Epithelial cell of esophagus (primary cell): ENCODE measurements at regions not wholly inside any gene's neighbourhood (a gene's known extent, or its start where the extent isn't known, plus 50 kb on each side); places are given as distances from the start of the nearest gene placed in this dataset.
A peak's percentile ranks its signal among the peaks of the same experiment; 100 is the strongest.

Source experiments
- DNase-seq: peaks from one replicate; pipeline ENCODE4 v3.0.0; 2010; ENCODE audit warnings: low read depth
- H3K4me3 ChIP-seq: 2 replicates; pipeline ENCODE4 v1.5.1; 2011; ENCODE audit warnings: mild to moderate bottlenecking, low read length, control low read depth
- TF ChIP-seq, protein P1 (sequence below): IDR thresholded peaks from 2 replicates; pipeline ENCODE4 v1.5.1; 2011; ENCODE audit warnings: low read depth, mild to moderate bottlenecking, low read length, control low read depth, inconsistent platforms; ENCODE audit not compliant: insufficient read depth; ENCODE audit errors: missing control alignments

DNA sequence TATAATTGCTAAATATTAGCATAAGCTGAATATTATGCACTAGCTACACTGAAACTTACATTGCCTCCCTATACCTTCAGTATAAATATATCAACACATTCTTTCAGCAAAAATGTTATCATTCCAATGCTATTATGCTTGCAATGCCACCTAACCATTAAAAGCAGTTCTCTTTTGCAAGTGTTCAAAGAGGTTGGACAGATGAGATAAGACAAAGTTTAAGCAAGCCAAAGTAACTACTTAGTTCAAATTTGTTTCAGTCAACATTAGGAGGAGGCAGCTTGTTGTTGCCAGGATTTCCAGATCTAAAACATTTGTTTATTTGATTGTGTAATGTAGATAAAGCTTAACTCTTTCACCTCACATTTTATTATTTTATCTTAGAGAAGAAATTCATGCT, 323.9 kb upstream of the FAM241A start:
- TF ChIP-seq, protein P1, sequence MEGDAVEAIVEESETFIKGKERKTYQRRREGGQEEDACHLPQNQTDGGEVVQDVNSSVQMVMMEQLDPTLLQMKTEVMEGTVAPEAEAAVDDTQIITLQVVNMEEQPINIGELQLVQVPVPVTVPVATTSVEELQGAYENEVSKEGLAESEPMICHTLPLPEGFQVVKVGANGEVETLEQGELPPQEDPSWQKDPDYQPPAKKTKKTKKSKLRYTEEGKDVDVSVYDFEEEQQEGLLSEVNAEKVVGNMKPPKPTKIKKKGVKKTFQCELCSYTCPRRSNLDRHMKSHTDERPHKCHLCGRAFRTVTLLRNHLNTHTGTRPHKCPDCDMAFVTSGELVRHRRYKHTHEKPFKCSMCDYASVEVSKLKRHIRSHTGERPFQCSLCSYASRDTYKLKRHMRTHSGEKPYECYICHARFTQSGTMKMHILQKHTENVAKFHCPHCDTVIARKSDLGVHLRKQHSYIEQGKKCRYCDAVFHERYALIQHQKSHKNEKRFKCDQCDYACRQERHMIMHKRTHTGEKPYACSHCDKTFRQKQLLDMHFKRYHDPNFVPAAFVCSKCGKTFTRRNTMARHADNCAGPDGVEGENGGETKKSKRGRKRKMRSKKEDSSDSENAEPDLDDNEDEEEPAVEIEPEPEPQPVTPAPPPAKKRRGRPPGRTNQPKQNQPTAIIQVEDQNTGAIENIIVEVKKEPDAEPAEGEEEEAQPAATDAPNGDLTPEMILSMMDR = no peak

DNA sequence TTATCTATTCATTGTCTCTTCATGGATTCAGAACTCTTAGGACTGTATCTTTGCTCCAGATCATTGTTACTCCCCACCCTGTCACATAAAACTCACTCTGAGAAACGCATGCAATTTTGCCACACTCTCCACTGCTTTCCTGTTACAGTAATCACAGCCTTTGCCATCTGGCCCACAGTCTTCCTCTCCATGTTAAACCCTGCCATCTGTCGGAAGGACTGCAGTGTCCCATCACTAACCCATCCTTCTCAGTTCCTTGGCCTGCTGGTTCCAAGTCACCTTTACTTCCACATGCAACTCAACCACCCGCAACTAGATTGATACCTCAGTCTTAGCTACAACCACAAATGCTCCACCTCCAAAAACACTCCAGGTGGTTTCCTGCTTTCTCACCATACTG, 308.7 kb upstream of the FAM241A start:
- no peak overlapping the region for H3K4me3 ChIP-seq
- TF ChIP-seq, protein P1 = no peak
- no peak for DNase-seq

More for the DNA sequence above, 323.9 kb upstream of the FAM241A start:
- no peak for DNase-seq
- H3K4me3 ChIP-seq = no peak overlapping the region

DNA sequence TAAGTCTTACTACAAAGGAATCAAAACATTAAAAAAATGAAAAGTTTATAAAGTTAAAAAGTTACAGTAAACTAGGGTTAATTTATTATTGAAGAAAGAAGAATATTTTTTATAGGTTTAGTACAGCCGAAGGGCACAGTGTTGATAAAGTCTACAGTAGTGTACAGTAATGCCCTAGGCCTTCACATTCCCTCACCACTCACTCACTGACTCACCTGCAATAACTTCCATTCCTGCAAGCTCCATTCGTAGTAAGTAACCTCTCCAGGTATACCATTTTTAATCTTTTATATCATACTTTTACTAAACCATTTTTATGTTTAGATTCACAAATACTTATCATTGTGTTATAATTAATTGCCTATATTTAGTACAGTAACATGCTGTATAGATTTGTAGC, 307.5 kb upstream of the FAM241A start:
- DNase-seq = peak; percentile 45
- TF ChIP-seq, protein P1 = no peak
- H3K4me3 ChIP-seq = no peak overlapping the region

DNA sequence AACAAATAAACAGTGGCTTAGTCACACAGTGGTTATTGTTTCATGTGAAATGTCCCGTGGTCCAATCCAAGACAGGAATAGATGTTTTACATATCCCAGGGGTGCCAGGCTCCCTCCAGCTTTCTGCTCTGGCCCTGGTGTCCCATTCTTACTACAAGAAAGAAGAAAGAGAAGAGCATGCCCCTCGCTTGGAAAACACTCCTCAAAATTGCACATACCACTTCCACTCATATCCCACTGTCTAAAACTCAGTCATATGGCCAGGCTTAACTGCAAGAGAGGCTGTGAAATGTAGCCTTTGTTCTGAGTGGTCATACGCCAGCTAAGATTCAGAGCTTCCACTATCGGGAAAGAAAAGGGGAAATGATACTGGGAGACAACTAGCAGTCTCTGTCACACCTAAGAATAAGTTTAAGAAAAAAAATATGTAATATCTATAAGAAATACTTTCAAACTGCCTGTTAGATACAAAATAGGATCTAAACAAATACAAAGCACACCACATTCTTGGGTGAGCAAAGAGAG, 306.8 kb upstream of the FAM241A start:
- no peak for DNase-seq
- no peak overlapping the region for H3K4me3 ChIP-seq
- TF ChIP-seq, protein P1 = no peak

DNA sequence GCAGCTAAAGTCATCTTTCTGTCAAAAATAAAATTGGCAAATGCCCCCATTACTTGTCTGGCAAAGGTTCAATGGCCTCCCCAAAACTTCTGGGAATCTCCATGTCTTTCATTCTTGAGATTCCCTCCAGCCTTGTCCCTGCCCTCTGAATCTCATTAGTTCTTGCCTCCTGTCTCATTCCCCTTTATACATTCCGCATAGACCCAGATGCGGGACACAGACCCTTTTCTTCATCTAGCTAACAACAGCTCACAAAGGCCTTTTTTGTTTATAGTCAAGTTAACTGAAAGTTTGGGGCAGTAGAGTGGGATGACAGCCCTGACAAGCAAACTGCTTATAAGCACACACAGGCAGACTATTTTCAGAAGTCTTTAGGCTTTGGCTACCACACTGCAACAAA, 306.1 kb upstream of the FAM241A start:
- TF ChIP-seq, protein P1 = no peak
- no peak for DNase-seq

DNA sequence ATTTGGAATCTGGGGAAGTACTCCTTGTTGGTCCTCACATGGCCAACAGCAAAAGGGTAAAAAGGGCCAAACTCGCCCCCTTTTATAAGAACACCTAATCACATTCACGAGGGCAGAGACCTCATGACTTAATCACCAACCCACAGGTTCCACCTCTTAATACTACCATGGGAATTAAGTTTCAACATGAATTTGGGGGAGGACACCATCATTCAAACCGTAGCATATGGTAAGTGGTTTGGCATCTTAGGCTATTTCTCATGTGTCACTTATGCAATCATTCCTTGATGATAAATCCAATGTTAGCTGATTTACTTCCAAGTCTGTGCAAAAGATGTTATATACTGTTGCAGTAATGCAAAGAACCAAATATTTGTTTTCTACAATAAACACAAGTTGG, 302.9 kb upstream of the FAM241A start:
- TF ChIP-seq, protein P1 = no peak
- no peak overlapping the region for H3K4me3 ChIP-seq
- DNase-seq = peak; percentile 24

More for the DNA sequence above, 306.1 kb upstream of the FAM241A start:
- H3K4me3 ChIP-seq = no peak overlapping the region

DNA sequence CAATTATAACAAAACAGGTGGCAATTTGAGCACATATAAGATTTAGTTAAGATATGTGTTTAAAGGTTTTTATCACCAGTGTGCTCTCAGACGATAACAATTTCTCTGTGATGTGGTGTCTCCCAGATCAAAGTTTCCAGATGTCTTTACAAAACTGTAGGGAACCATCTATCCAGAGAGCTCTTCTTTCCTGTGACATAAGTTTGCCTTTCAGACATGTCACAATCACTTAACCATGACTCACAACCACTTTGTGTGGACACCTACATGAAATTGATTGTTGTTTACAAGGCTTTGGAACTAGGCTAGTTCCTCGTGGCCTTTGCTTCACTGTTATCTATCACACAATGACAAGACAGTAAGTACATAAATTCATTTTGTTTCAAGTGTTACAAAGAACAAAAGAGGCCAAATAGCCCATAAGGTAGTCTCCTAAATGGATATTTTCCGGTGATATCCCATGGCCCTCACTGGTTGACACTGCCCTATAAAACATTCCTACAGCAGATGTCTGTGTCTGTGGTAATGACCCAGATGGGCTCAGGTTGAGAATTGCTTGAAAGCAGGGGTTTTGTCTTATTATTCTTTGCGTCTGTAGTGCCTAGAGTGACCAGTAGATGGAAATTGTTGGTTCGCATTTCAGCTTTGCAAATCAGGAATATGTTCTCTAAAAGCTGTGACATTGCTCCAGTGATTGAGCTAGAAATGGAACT, 297.8 kb upstream of the FAM241A start:
- no peak overlapping the region for H3K4me3 ChIP-seq
- TF ChIP-seq, protein P1 = peak; percentile 27
- DNase-seq = peak; percentile 26
